Thoracic aorta (tissue), 2 donors: ENCODE measurements at regions not wholly inside any gene's neighbourhood (a gene's known extent, or its start where the extent isn't known, plus 50 kb on each side); places are given as distances from the start of the nearest gene placed in this dataset.

ENCODE experiments used
- ATAC-seq: fragments of 150-250 bp; one replicate; pipeline ENCODE4 v1.8.0; 2017; ENCODE audit warnings: low read depth; ENCODE audit not compliant: insufficient number of reproducible peaks, low FRiP score
- DNase-seq: peaks from one replicate; pipeline ENCODE4 v3.0.0-alpha.2; 2020; ENCODE audit warnings: low spot score
- H3K27ac ChIP-seq, 2 donors: fragments of 200-600 bp; sonication (generic); 1 replicate in 1 of 2; 2 replicates in 1 of 2; pipeline ENCODE4 v1.5.1; 2016; ENCODE audit warnings: mild to moderate bottlenecking in 2 of 2, moderate library complexity in 2 of 2
- H3K27me3 ChIP-seq: fragments of 200-600 bp; sonication (generic); replicated peaks from 2 replicates; pipeline ENCODE4 v1.6.0; 2016; ENCODE audit warnings: mild to moderate bottlenecking; ENCODE audit not compliant: insufficient read depth
- H3K36me3 ChIP-seq: fragments of 200-600 bp; sonication (generic); one replicate; pipeline ENCODE4 v1.5.1; 2016
- H3K4me1 ChIP-seq, 2 donors: fragments of 200-600 bp; sonication (generic); 1 replicate in 1 of 2; 2 replicates in 1 of 2; pipeline versions ENCODE4 v1.5.1 to v1.6.0; 2016; ENCODE audit warnings: low read depth in 2 of 2, mild to moderate bottlenecking in 1 of 2; ENCODE audit not compliant: control insufficient read depth in 1 of 2
- H3K4me3 ChIP-seq: fragments of 200-600 bp; sonication (generic); 2 replicates; pipeline ENCODE4 v1.5.1; 2016; ENCODE audit warnings: mild to moderate bottlenecking
- H3K9me3 ChIP-seq: fragments of 200-600 bp; sonication (generic); 2 replicates; pipeline ENCODE4 v1.5.1; 2016
- TF ChIP-seq, protein P1 (sequence below): fragments of 200-600 bp; sonication (generic); IDR thresholded peaks from one replicate; pipeline ENCODE4 v1.5.1; 2019; ENCODE audit warnings: antibody characterized with exemption

DNA sequence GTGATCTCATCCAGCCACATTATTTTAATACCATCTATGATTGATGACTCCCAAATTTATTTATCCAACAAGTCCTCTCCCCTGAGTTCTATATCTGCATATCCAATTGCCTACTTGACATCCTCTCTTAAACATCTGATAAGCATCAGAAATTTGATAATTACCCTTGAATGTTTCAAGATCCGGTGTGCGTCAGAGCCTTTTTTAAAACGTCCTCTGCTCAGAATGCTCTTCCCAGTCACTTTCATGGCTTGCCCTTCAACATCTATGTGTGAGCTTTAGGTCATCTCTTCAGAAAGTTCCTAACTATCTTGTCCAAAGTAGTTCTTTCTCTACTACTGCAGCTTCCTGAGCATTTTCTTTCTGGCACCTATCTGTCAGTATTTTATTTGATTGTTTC is 364.3 kb downstream of the PLPP3 start:
- Histone ChIP-seq H3K27me3 (no peaks in the 10 kb centered on the region), H3K27ac (no peak overlapping the region), H3K9me3 (no peaks in the 10 kb centered on the region), H3K4me3 (no peak overlapping the region), H3K36me3 (no peaks in the 10 kb centered on the region), H3K4me1 (peaks cover 8 to 18% of the 10 kb centered on the region in 2 donors)
- ATAC-seq (no peak), DNase-seq (no peak)
- TF ChIP-seq, protein P1, sequence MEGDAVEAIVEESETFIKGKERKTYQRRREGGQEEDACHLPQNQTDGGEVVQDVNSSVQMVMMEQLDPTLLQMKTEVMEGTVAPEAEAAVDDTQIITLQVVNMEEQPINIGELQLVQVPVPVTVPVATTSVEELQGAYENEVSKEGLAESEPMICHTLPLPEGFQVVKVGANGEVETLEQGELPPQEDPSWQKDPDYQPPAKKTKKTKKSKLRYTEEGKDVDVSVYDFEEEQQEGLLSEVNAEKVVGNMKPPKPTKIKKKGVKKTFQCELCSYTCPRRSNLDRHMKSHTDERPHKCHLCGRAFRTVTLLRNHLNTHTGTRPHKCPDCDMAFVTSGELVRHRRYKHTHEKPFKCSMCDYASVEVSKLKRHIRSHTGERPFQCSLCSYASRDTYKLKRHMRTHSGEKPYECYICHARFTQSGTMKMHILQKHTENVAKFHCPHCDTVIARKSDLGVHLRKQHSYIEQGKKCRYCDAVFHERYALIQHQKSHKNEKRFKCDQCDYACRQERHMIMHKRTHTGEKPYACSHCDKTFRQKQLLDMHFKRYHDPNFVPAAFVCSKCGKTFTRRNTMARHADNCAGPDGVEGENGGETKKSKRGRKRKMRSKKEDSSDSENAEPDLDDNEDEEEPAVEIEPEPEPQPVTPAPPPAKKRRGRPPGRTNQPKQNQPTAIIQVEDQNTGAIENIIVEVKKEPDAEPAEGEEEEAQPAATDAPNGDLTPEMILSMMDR, result no peak

DNA sequence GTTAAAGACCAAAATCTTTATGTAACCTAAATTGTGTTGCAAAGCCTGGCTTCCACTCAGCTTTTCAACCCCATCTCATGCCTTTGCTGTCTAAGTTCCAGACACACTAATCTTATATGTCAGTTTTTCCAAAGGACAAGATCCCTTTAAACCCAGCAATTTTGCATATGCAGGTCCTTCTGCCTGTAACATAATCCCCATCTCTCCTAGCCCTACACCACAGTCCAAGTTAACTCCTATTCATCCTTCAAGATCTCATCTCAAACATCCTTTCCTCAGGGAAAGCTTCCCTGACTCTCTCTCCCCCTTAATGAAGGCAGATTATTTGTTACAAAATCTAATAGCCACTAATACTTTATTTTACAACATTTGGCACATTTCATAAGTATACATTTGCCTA is 366.3 kb downstream of the PLPP3 start:
- DNase-seq (no peak), ATAC-seq (no peak)
- Histone ChIP-seq H3K4me1 (peaks cover 8 to 18% of the 10 kb centered on the region in 2 donors), H3K4me3 (no peak overlapping the region), H3K9me3 (no peaks in the 10 kb centered on the region), H3K27me3 (no peaks in the 10 kb centered on the region), H3K36me3 (no peaks in the 10 kb centered on the region), H3K27ac (no peak overlapping the region)
- TF ChIP-seq, protein P1, result no peak

DNA sequence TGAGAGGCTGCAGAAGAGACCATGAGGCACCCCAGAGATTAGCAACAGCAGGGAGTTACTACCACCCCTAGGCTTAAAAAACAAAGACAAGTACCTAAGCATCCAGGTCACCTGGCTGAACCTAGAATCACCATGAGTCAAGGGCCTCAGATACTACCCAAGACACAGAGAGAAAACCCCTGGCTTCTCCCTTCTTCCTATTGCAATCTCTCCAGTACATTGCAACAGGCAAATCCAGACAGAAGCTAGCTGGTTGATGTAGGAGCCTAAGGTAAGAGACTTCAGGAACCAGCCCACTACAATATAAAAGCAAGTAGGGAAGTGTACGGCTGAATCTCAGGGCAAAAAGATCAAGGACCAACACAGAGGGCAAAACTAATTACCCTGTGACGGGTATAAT is 367.2 kb downstream of the PLPP3 start:
- H3K4me1 ChIP-seq, result peaks cover 8 to 18% of the 10 kb centered on the region in 2 donors
- no peak overlapping the region for H3K4me3 ChIP-seq
- H3K36me3 ChIP-seq, result no peaks in the 10 kb centered on the region
- H3K9me3 ChIP-seq, result no peaks in the 10 kb centered on the region
- ATAC-seq (no peak), DNase-seq (no peak)
- no peaks in the 10 kb centered on the region for H3K27me3 ChIP-seq
- TF ChIP-seq, protein P1, result no peak
- peak overlapping the region in 1 of 2 donors; percentile 9 for H3K27ac ChIP-seq

DNA sequence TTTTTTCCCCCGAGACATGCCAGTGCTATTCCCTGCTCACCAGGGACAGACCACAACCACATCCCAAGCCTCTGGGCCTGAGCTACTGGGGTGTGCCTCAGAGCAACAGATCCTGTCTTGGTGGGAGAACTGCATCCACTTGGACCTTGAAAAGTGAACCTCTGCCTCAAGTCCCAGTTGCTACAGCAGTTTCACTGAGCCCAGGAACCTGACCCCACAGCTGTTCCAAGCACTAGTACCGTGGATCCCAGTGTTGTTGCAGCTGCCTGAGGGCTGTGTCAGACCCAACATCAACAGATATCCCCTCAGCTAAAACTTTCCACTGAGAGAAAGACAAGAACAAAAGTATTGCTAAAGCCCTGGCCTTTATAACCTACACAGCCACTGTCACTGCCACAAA is 373.0 kb downstream of the PLPP3 start:
- Histone ChIP-seq H3K36me3 (no peaks in the 10 kb centered on the region), H3K4me1 (peaks cover 0 to 7% of the 10 kb centered on the region in 2 donors), H3K4me3 (no peak overlapping the region), H3K9me3 (no peaks in the 10 kb centered on the region), H3K27me3 (no peaks in the 10 kb centered on the region), H3K27ac (no peak overlapping the region)
- ATAC-seq, result no peak
- no peak for DNase-seq
- TF ChIP-seq, protein P1, result no peak

DNA sequence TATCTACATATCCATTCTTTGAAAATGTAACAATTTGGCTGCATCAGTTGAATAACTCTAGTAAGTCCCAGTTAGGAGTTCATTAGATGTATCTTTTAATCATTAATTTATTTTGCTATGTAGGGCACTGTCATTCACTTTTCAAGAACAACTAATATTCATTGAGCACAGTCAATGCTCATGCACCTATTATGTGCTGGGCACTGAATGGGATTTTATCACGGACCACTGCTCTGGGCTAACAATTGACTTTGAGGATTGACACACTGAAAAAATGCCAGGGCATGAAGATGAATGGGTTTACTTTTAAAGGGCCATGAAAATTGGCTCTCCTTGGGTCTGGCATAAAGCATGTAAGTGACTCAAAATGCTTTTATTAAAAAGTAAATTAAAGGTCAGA is 375.2 kb downstream of the PLPP3 start:
- ATAC-seq, result no peak

More for the DNA sequence above, 375.2 kb downstream of the PLPP3 start:
- H3K4me1 ChIP-seq, result no peaks in the 10 kb centered on the region
- H3K27me3 ChIP-seq, result no peaks in the 10 kb centered on the region
- TF ChIP-seq, protein P1, result no peak
- no peak overlapping the region for H3K27ac ChIP-seq
- no peaks in the 10 kb centered on the region for H3K36me3 ChIP-seq
- H3K9me3 ChIP-seq, result no peaks in the 10 kb centered on the region
- no peak overlapping the region for H3K4me3 ChIP-seq
- DNase-seq, result no peak
